ENCODE measurements at regions not wholly inside any gene's neighbourhood (a gene's known extent, or its start where the extent isn't known, plus 50 kb on each side); places are given as distances from the start of the nearest gene placed in this dataset.
A peak's percentile ranks its signal among the peaks of the same experiment; 100 is the strongest.

DNA sequence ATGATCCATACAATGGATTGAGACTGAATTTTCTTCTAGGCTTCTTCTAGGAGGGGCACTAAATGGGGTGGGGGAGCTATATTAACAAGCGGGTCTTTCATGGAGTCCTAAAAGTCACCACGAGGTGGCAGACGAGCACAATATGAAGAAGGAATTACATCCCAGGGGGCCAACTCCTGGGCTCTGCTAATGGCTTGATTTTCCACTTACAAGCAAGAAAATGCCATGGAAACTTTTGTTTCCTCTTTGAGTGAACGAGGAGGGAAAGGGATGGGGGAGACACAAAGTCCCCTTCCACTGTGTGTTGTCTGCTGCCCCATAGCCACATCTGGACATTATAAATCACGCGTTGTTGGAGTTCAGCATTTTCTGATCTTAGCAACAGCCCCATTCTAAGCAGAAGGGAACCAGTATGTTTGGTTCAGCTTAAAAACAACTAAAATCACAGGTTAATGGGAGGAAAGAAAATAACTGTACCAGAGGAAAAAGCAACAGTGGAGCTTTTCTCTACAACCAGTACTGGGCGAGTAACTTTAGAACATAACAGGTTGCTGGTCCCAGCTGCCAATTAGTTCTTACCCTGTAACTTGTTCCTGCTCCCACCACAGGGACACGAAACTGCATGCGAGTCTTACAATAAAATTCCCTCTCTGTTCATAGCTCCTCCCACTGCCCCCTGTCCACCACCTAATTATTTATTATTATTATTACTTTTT is 285.0 kb upstream of the PARD3B start (continued):
- TF ChIP-seq NCOA1 (CRISPR knock-in tag; IDR thresholded peaks at IDR 0.05) = no peak
- TF ChIP-seq NCOR1 (IDR thresholded peaks at IDR 0.05; ENCODE audit: borderline replicate concordance, low read length) = no peak
- TF ChIP-seq POLR2AphosphoS2 (IDR thresholded peaks at IDR 0.05; ENCODE audit: low read depth, low read length) = no peak
- TF ChIP-seq PTBP1 (IDR thresholded peaks at IDR 0.05; ENCODE audit: low read depth, low read length, poor library complexity, severe bottlenecking) = no peak
- TF ChIP-seq ZNF3 (CRISPR knock-in tag; IDR thresholded peaks at IDR 0.05) = no peak
- TF ChIP-seq, protein P1, sequence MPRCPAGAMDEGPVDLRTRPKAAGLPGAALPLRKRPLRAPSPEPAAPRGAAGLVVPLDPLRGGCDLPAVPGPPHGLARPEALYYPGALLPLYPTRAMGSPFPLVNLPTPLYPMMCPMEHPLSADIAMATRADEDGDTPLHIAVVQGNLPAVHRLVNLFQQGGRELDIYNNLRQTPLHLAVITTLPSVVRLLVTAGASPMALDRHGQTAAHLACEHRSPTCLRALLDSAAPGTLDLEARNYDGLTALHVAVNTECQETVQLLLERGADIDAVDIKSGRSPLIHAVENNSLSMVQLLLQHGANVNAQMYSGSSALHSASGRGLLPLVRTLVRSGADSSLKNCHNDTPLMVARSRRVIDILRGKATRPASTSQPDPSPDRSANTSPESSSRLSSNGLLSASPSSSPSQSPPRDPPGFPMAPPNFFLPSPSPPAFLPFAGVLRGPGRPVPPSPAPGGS (CRISPR knock-in tag; IDR thresholded peaks at IDR 0.05) = no peak
- TF ChIP-seq DNMT1 (CRISPR knock-in tag; IDR thresholded peaks at IDR 0.05) = no peak
- no peak for TF ChIP-seq ZNF431 (CRISPR knock-in tag; IDR thresholded peaks at IDR 0.05; ENCODE audit: borderline replicate concordance, low read depth)
- peak; percentile 81 for TF ChIP-seq STAG1 (CRISPR knock-in tag; IDR thresholded peaks at IDR 0.05)
- TF ChIP-seq U2AF2 (IDR thresholded peaks at IDR 0.05; ENCODE audit: low read depth, low read length) = no peak
- TF ChIP-seq HIVEP1 (CRISPR knock-in tag; IDR thresholded peaks at IDR 0.05) = no peak
- TF ChIP-seq SRSF4 (IDR thresholded peaks at IDR 0.05; ENCODE audit: low read depth, low read length, poor library complexity, severe bottlenecking) = no peak
- TF ChIP-seq SOX5 (CRISPR knock-in tag; IDR thresholded peaks at IDR 0.05; ENCODE audit: borderline replicate concordance) = no peak
- TF ChIP-seq, protein P2, sequence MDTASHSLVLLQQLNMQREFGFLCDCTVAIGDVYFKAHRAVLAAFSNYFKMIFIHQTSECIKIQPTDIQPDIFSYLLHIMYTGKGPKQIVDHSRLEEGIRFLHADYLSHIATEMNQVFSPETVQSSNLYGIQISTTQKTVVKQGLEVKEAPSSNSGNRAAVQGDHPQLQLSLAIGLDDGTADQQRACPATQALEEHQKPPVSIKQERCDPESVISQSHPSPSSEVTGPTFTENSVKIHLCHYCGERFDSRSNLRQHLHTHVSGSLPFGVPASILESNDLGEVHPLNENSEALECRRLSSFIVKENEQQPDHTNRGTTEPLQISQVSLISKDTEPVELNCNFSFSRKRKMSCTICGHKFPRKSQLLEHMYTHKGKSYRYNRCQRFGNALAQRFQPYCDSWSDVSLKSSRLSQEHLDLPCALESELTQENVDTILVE (CRISPR knock-in tag; IDR thresholded peaks at IDR 0.05) = no peak
- no peak for TF ChIP-seq NAIF1 (CRISPR knock-in tag; IDR thresholded peaks at IDR 0.05; ENCODE audit: borderline replicate concordance)
- TF ChIP-seq ZNF816 (CRISPR knock-in tag; IDR thresholded peaks at IDR 0.05; ENCODE audit: borderline replicate concordance) = no peak
- TF ChIP-seq ARNT (IDR thresholded peaks at IDR 0.05) = no peak
- no peak for TF ChIP-seq ZNF235 (CRISPR knock-in tag; IDR thresholded peaks at IDR 0.05; ENCODE audit: borderline replicate concordance)
- no peak for TF ChIP-seq SIX4 (CRISPR knock-in tag; IDR thresholded peaks at IDR 0.05)
- TF ChIP-seq PRMT3 (CRISPR knock-in tag; IDR thresholded peaks at IDR 0.05; ENCODE audit: borderline replicate concordance, low read depth) = no peak
- no peak for TF ChIP-seq NFIC (IDR thresholded peaks at IDR 0.05; ENCODE audit: low read length)
- no peak for TF ChIP-seq FOXA3 (CRISPR knock-in tag; IDR thresholded peaks at IDR 0.05)
- TF ChIP-seq ELF3 (CRISPR knock-in tag; IDR thresholded peaks at IDR 0.05) = no peak
- TF ChIP-seq, protein P3, sequence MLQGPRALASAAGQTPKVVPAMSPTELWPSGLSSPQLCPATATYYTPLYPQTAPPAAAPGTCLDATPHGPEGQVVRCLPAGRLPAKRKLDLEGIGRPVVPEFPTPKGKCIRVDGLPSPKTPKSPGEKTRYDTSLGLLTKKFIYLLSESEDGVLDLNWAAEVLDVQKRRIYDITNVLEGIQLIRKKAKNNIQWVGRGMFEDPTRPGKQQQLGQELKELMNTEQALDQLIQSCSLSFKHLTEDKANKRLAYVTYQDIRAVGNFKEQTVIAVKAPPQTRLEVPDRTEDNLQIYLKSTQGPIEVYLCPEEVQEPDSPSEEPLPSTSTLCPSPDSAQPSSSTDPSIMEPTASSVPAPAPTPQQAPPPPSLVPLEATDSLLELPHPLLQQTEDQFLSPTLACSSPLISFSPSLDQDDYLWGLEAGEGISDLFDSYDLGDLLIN (CRISPR knock-in tag; IDR thresholded peaks at IDR 0.05; ENCODE audit: borderline replicate concordance) = no peak
- no peak for TF ChIP-seq KMT2B (CRISPR knock-in tag; IDR thresholded peaks at IDR 0.05)
- no peak for TF ChIP-seq ZZZ3 (CRISPR knock-in tag; IDR thresholded peaks at IDR 0.05; ENCODE audit: borderline replicate concordance)
- TF ChIP-seq, protein P4, sequence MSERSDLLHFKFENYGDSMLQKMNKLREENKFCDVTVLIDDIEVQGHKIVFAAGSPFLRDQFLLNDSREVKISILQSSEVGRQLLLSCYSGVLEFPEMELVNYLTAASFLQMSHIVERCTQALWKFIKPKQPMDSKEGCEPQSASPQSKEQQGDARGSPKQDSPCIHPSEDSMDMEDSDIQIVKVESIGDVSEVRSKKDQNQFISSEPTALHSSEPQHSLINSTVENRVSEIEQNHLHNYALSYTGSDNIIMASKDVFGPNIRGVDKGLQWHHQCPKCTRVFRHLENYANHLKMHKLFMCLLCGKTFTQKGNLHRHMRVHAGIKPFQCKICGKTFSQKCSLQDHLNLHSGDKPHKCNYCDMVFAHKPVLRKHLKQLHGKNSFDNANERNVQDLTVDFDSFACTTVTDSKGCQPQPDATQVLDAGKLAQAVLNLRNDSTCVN (CRISPR knock-in tag; IDR thresholded peaks at IDR 0.05; ENCODE audit: borderline replicate concordance) = no peak
- no peak for TF ChIP-seq ZNF484 (CRISPR knock-in tag; IDR thresholded peaks at IDR 0.05; ENCODE audit: borderline replicate concordance, low read depth)
